Thyroid gland (tissue), 4 donors: ENCODE measurements at regions not wholly inside any gene's neighbourhood (a gene's known extent, or its start where the extent isn't known, plus 50 kb on each side); places are given as distances from the start of the nearest gene placed in this dataset.

Experiments
- CTCF ChIP-seq, 6 experiments: fragments of 200-600 bp in 3 of 6; fragments of 450-650 bp in 3 of 6; sonication (generic) in 3 of 6; IDR thresholded peaks; one replicate each; pipeline ENCODE4 v1.5.1; 2016 to 2019; ENCODE audit warnings: antibody characterized with exemption in 6 of 6, mild to moderate bottlenecking in 2 of 6, inconsistent platforms in 1 of 6, moderate library complexity in 1 of 6
- POLR2A ChIP-seq, 2 donors: fragments of 450-650 bp; IDR thresholded peaks; one replicate each; pipeline ENCODE4 v1.6.1; 2017; ENCODE audit warnings: antibody characterized with exemption in 2 of 2, mild to moderate bottlenecking in 2 of 2, moderate library complexity in 1 of 2

DNA sequence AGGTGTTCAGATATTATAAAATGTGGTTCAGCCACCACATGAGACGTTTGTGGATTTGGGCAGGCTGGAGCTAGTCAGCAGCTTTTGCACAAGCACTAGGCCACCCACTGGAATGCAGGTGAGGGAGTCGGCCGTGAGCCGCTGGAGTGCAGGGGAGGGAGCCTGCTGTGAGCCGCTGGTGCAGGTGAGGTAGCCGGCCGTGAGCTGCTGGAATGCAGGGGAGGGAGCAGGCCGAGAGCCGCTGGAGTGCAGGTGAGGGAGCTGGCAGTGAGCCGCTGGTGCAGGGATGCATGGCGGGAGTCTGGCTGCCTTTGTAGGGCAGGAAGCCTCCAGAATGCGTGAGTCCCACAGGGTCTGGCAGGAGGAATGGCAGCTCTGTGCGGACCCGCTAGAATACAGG is 1907.6 kb upstream of the DEFB115 start:
- TF ChIP-seq CTCF (IDR thresholded peaks at IDR 0.05) (no peak), POLR2A (IDR thresholded peaks at IDR 0.05) (no peak)
